ENCODE measurements at regions not wholly inside any gene's neighbourhood (a gene's known extent, or its start where the extent isn't known, plus 50 kb on each side); places are given as distances from the start of the nearest gene placed in this dataset.

DNA sequence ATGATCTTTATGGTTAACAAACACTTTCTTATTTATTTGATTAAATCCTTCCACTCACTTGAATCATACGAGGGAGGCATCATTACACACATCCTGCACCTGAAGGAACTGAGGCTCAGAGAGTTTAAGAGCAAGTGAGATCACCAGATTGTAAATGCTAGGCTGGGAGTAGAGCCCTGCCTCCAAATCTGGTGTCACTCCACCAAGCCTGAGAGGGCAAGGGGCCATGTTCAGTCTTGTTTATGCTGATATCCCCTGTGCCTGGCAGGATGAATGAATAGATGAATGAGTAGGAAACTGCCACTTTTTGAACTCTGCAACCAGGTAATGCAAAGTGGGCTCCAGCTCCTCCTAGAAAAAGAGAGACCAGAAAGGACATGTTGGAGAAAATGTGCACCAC lies 59.1 kb downstream of the RASSF10 start:
- TF ChIP-seq POLR2AphosphoS5 (IDR thresholded peaks at IDR 0.05) (no peak), POLR2A (IDR thresholded peaks at IDR 0.05) (no peak)
- TF ChIP-seq, protein P1, sequence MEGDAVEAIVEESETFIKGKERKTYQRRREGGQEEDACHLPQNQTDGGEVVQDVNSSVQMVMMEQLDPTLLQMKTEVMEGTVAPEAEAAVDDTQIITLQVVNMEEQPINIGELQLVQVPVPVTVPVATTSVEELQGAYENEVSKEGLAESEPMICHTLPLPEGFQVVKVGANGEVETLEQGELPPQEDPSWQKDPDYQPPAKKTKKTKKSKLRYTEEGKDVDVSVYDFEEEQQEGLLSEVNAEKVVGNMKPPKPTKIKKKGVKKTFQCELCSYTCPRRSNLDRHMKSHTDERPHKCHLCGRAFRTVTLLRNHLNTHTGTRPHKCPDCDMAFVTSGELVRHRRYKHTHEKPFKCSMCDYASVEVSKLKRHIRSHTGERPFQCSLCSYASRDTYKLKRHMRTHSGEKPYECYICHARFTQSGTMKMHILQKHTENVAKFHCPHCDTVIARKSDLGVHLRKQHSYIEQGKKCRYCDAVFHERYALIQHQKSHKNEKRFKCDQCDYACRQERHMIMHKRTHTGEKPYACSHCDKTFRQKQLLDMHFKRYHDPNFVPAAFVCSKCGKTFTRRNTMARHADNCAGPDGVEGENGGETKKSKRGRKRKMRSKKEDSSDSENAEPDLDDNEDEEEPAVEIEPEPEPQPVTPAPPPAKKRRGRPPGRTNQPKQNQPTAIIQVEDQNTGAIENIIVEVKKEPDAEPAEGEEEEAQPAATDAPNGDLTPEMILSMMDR (IDR thresholded peaks at IDR 0.05), result no peak

Data from prostate gland (tissue), 2 donors.